ENCODE measurements at regions not wholly inside any gene's neighbourhood (a gene's known extent, or its start where the extent isn't known, plus 50 kb on each side); places are given as distances from the start of the nearest gene placed in this dataset.

DNA sequence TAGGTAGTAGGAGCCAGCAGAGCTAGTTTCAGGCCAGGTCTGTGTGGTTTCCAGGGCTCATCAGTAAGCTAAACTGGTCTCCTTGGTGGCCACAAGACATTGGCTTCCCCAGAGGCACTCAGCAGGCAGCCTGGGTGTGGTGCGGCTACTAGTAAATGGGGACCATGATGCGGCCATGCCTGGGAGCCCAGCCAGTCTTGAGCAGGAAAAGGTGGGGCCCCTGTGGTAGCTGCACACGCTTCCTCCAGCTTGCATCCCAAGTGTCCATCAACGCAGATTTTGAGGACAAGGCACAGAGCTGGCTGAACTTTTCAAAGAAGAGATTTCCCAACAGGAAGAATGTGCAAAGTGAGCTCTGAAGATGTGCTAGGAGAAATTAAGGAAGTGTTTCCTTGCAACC lies 107.4 kb upstream of the NAA20 start:
- ChIA-PET POLR2A (no interaction called here), CTCF (interaction anchor here (0.6 kb wide), 1 partner anchor 9 kb away, joined by 4 read pairs; no protein-coding TSS in a partner anchor)
- intact Hi-C loops (cut with micrococcal nuclease): loop anchor here (10.0 kb wide), 1 partner anchor 95 kb away; no protein-coding TSS in a partner anchor
- H3K27me3 ChIP-seq (replicated peaks in 1 of 4; ENCODE audit: control extremely low read depth in 1 of 4, control insufficient read depth in 3 of 4, insufficient read depth in 4 of 4, low read length in 3 of 4): no peaks in the 10 kb centered on the region
- TF ChIP-seq, protein P1, sequence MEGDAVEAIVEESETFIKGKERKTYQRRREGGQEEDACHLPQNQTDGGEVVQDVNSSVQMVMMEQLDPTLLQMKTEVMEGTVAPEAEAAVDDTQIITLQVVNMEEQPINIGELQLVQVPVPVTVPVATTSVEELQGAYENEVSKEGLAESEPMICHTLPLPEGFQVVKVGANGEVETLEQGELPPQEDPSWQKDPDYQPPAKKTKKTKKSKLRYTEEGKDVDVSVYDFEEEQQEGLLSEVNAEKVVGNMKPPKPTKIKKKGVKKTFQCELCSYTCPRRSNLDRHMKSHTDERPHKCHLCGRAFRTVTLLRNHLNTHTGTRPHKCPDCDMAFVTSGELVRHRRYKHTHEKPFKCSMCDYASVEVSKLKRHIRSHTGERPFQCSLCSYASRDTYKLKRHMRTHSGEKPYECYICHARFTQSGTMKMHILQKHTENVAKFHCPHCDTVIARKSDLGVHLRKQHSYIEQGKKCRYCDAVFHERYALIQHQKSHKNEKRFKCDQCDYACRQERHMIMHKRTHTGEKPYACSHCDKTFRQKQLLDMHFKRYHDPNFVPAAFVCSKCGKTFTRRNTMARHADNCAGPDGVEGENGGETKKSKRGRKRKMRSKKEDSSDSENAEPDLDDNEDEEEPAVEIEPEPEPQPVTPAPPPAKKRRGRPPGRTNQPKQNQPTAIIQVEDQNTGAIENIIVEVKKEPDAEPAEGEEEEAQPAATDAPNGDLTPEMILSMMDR (IDR thresholded peaks at IDR 0.05): no peak
- no peak for TF ChIP-seq EZH2 (IDR thresholded peaks at IDR 0.05; ENCODE audit: borderline replicate concordance, insufficient read depth, low read depth, low read length, poor library complexity, severe bottlenecking)
- no peak for ATAC-seq (ENCODE audit: low read depth)
- no peak overlapping the region for H3K4me3 ChIP-seq (ENCODE audit: control extremely low read depth in 1 of 5, extremely low read depth in 1 of 5, insufficient read depth in 1 of 5, low read depth in 2 of 5, low read length in 4 of 5)
- no peak overlapping the region for H3K27ac ChIP-seq (ENCODE audit: low read length in 2 of 2)
- H3K4me1 Mint-ChIP-seq: peaks cover 23% of the 10 kb centered on the region
- H4K20me1 ChIP-seq (ENCODE audit: control insufficient read depth, insufficient read depth, low read length, poor library complexity, severe bottlenecking): no peaks in the 10 kb centered on the region
- peaks cover 1 to 6% of the 10 kb centered on the region in 2 donors for H3K4me1 ChIP-seq (ENCODE audit: control insufficient read depth in 2 of 2, insufficient read depth in 2 of 2, low read length in 2 of 2)
- WGBS (ENCODE audit: insufficient coverage): 50% methylated on average over 4 of the region's 4 CpGs
- H3K79me2 ChIP-seq (ENCODE audit: control insufficient read depth, insufficient read depth, low read length): no peaks in the 10 kb centered on the region
- H3K9me3 ChIP-seq (ENCODE audit: control extremely low read depth in 1 of 3, control insufficient read depth in 2 of 3, insufficient read depth in 1 of 3, low read length in 2 of 3): no peaks in the 10 kb centered on the region
- H2AFZ ChIP-seq (ENCODE audit: insufficient read depth, low read depth, low read length, poor library complexity, severe bottlenecking): no peak overlapping the region
- no peaks in the 10 kb centered on the region for H3K36me3 ChIP-seq (replicated peaks in 1 of 2; ENCODE audit: control extremely low read depth in 1 of 2, control insufficient read depth in 1 of 2, extremely low read depth in 1 of 2, insufficient read depth in 2 of 2, low read length in 1 of 2)
- no peak overlapping the region for H3K27ac Mint-ChIP-seq
- no peak overlapping the region for H3K4me2 ChIP-seq (replicated peaks; ENCODE audit: low read depth, low read length, poor library complexity, severe bottlenecking)
- no peak for DNase-seq
- no peak overlapping the region for H3K4me3 Mint-ChIP-seq
- H3K9ac ChIP-seq (ENCODE audit: low read length): no peak overlapping the region
- no peaks in the 10 kb centered on the region for H3K27me3 Mint-ChIP-seq
- H3K9me3 Mint-ChIP-seq (ENCODE audit: insufficient read depth): no peaks in the 10 kb centered on the region

DNA sequence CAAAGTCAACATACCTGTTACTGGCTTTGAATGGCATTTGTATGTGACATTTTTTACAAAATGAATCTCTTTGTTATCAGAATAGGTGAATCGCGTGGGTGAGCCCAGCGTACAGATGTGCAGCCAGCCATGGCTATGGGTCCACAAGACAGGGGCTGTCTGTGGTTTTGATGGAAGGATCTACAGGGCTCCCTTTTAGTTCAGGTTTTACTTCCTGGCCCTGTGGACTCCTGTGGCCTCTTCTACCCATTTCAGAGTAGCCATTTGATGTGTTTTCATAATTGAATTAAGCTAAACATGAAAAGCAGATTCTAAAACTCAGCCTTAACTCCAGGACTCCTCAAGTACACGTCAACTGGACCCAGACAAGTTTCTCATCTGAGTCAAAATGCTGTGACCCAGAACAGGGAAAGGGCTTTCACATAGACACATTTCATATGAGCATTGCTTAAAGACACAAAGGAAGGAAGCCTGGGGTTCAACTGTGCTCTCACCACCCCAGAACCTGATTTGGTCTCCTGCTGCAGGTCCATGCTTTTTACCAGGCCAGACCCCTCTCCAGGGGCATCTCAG lies 105.3 kb upstream of the NAA20 start:
- Mint-ChIP-seq H3K4me1 (peaks cover 40% of the 10 kb centered on the region), H3K9me3 (ENCODE audit: insufficient read depth) (no peaks in the 10 kb centered on the region), H3K4me3 (no peak overlapping the region), H3K27ac (no peak overlapping the region), H3K27me3 (no peaks in the 10 kb centered on the region)
- no peak for TF ChIP-seq EZH2 (IDR thresholded peaks at IDR 0.05; ENCODE audit: borderline replicate concordance, insufficient read depth, low read depth, low read length, poor library complexity, severe bottlenecking)
- TF ChIP-seq, protein P1 (IDR thresholded peaks at IDR 0.05): no peak
- Histone ChIP-seq H3K27me3 (replicated peaks in 1 of 4; ENCODE audit: control extremely low read depth in 1 of 4, control insufficient read depth in 3 of 4, insufficient read depth in 4 of 4, low read length in 3 of 4) (no peaks in the 10 kb centered on the region), H3K4me3 (ENCODE audit: control extremely low read depth in 1 of 5, extremely low read depth in 1 of 5, insufficient read depth in 1 of 5, low read depth in 2 of 5, low read length in 4 of 5) (no peak overlapping the region), H3K27ac (ENCODE audit: low read length in 2 of 2) (no peak overlapping the region), H3K9ac (ENCODE audit: low read length) (no peak overlapping the region), H3K36me3 (replicated peaks in 1 of 2; ENCODE audit: control extremely low read depth in 1 of 2, control insufficient read depth in 1 of 2, extremely low read depth in 1 of 2, insufficient read depth in 2 of 2, low read length in 1 of 2) (no peaks in the 10 kb centered on the region), H3K9me3 (ENCODE audit: control extremely low read depth in 1 of 3, control insufficient read depth in 2 of 3, insufficient read depth in 1 of 3, low read length in 2 of 3) (no peaks in the 10 kb centered on the region), H3K79me2 (ENCODE audit: control insufficient read depth, insufficient read depth, low read length) (no peaks in the 10 kb centered on the region), H3K4me2 (replicated peaks; ENCODE audit: low read depth, low read length, poor library complexity, severe bottlenecking) (no peak overlapping the region), H2AFZ (ENCODE audit: insufficient read depth, low read depth, low read length, poor library complexity, severe bottlenecking) (no peak overlapping the region), H3K4me1 (ENCODE audit: control insufficient read depth in 2 of 2, insufficient read depth in 2 of 2, low read length in 2 of 2) (peaks cover 13 to 26% of the 10 kb centered on the region in 2 donors), H4K20me1 (ENCODE audit: control insufficient read depth, insufficient read depth, low read length, poor library complexity, severe bottlenecking) (no peaks in the 10 kb centered on the region)
- no peak for ATAC-seq (ENCODE audit: low read depth)
- CTCF ChIA-PET: interaction anchor here (1.0 to 1.4 kb wide), 2 partner anchors 9 kb away, joined by 3 to 4 read pairs; no protein-coding TSS in a partner anchor
- intact Hi-C loops (cut with micrococcal nuclease): loop anchor here (10.0 kb wide), 1 partner anchor 97 kb away; no protein-coding TSS in a partner anchor
- POLR2A ChIA-PET: no interaction called here
- 45% methylated on average over 4 of the region's 4 CpGs for WGBS (ENCODE audit: insufficient coverage)
- DNase-seq: no peak
